Esophagus squamous epithelium (tissue), 5 donors: ENCODE measurements at regions not wholly inside any gene's neighbourhood (a gene's known extent, or its start where the extent isn't known, plus 50 kb on each side); places are given as distances from the start of the nearest gene placed in this dataset.

Source experiments
- DNase-seq: peaks from one replicate; lab custom pipeline; 2025; lab: John Stamatoyannopoulos, UW
- H3K27ac ChIP-seq, 4 donors: fragments of 200-600 bp; sonication (generic); one replicate each; pipeline ENCODE4 v1.5.1; 2016 to 2019; ENCODE audit warnings: mild to moderate bottlenecking in 1 of 4
- H3K27me3 ChIP-seq, 4 donors: fragments of 200-600 bp; sonication (generic); 1 replicate in 3 of 4; 2 replicates in 1 of 4; pipeline versions ENCODE4 v1.5.1 to v1.6.0; 2017 to 2021; ENCODE audit warnings: antibody characterized with exemption in 1 of 4
- H3K36me3 ChIP-seq, 3 donors: fragments of 200-600 bp; sonication (generic); one replicate each; pipeline ENCODE4 v1.5.1; 2016 to 2019
- H3K4me1 ChIP-seq, 3 donors: fragments of 200-600 bp; sonication (generic); one replicate each; pipeline ENCODE4 v1.5.1; 2017 to 2019
- H3K4me3 ChIP-seq, 4 donors: fragments of 200-600 bp; sonication (generic); 1 replicate in 3 of 4; 2 replicates in 1 of 4; pipeline ENCODE4 v1.5.1; 2016 to 2019; ENCODE audit warnings: mild to moderate bottlenecking in 2 of 4, moderate library complexity in 1 of 4
- H3K9me3 ChIP-seq, 3 donors: fragments of 200-600 bp; sonication (generic); one replicate each; pipeline ENCODE4 v1.5.1; 2016 to 2019
- CTCF ChIP-seq, 6 experiments: fragments of 450-650 bp in 4 of 6; fragments of 200-600 bp in 2 of 6; sonication (generic) in 2 of 6; IDR thresholded peaks; one replicate each; pipeline ENCODE4 v1.5.1; 2016 to 2019; ENCODE audit warnings: antibody characterized with exemption in 6 of 6, mild to moderate bottlenecking in 4 of 6, moderate library complexity in 4 of 6
- POLR2A ChIP-seq, 4 donors: fragments of 450-650 bp; IDR thresholded peaks; one replicate each; pipeline ENCODE4 v1.6.1; 2017; ENCODE audit warnings: antibody characterized with exemption in 4 of 4, mild to moderate bottlenecking in 4 of 4, moderate library complexity in 3 of 4
- WGBS, 2 donors: methylation state at CpG; one replicate each; pipeline ENCODE4 v1.1.5; 2018; 5-methylcytosine and 5-hydroxymethylcytosine counted together
- intact Hi-C: fragments of 100-400 bp; cut with DNase I; formaldehyde crosslinking; loops from one replicate; pipeline ENCODE4 v1.15.0; 2022
- donor health status: DM: yes; HTN: yes; CAD: no.

- H3K36me3 ChIP-seq, result no peaks in the 10 kb centered on the region
- no peak for DNase-seq
These were observed 434.2 kb upstream of the PRR20A start for GRCh38 chr13:56706485-56706884.

GRCh38 chr13:56713656-56714055 is 427.1 kb upstream of the PRR20A start:
- Histone ChIP-seq H3K4me1 (no peaks in the 10 kb centered on the region), H3K27me3 (no peaks in the 10 kb centered on the region), H3K27ac (no peak overlapping the region), H3K4me3 (no peak overlapping the region), H3K36me3 (no peaks in the 10 kb centered on the region), H3K9me3 (no peaks in the 10 kb centered on the region)
- intact Hi-C loops, result no loop called here
- TF ChIP-seq POLR2A (IDR thresholded peaks at IDR 0.05) (no peak), CTCF (IDR thresholded peaks at IDR 0.05) (no peak)
- 88 to 94% methylated on average over 2 of the region's 2 CpGs for WGBS, 2 donors
- no peak for DNase-seq

More at GRCh38 chr13:56706485-56706884, 434.2 kb upstream of the PRR20A start:
- Histone ChIP-seq H3K9me3 (no peaks in the 10 kb centered on the region), H3K4me1 (no peaks in the 10 kb centered on the region), H3K27ac (no peak overlapping the region), H3K27me3 (no peaks in the 10 kb centered on the region), H3K4me3 (no peak overlapping the region)
- TF ChIP-seq CTCF (IDR thresholded peaks at IDR 0.05) (no peak), POLR2A (IDR thresholded peaks at IDR 0.05) (no peak)
- 35 to 47% methylated on average over 2 of the region's 2 CpGs for WGBS, 2 donors
- intact Hi-C loops, result no loop called here

- H3K36me3 ChIP-seq, result no peaks in the 10 kb centered on the region
- 55 to 83% methylated on average over 1 of the region's 1 CpG for WGBS, 2 donors
- H3K27me3 ChIP-seq, result no peaks in the 10 kb centered on the region
- H3K4me3 ChIP-seq, result no peak overlapping the region
- intact Hi-C loops, result no loop called here
- no peak overlapping the region for H3K27ac ChIP-seq
- no peaks in the 10 kb centered on the region for H3K9me3 ChIP-seq
- no peak for DNase-seq
- TF ChIP-seq CTCF (IDR thresholded peaks at IDR 0.05) (no peak), POLR2A (IDR thresholded peaks at IDR 0.05) (no peak)
- no peaks in the 10 kb centered on the region for H3K4me1 ChIP-seq
These were observed 421.9 kb upstream of the PRR20A start for GRCh38 chr13:56718791-56719190.

GRCh38 chr13:56720841-56721240 is 419.9 kb upstream of the PRR20A start:
- intact Hi-C loops, result no loop called here
- H3K27ac ChIP-seq, result no peak overlapping the region
- H3K4me1 ChIP-seq, result no peaks in the 10 kb centered on the region
- no peaks in the 10 kb centered on the region for H3K36me3 ChIP-seq
- no peak overlapping the region for H3K4me3 ChIP-seq
- WGBS, 2 donors, result 36 to 50% methylated on average over 1 of the region's 1 CpG
- H3K9me3 ChIP-seq, result no peaks in the 10 kb centered on the region
- no peaks in the 10 kb centered on the region for H3K27me3 ChIP-seq
- TF ChIP-seq POLR2A (IDR thresholded peaks at IDR 0.05) (no peak), CTCF (IDR thresholded peaks at IDR 0.05) (no peak)
- DNase-seq, result no peak

GRCh38 chr13:56735537-56735942 is 405.2 kb upstream of the PRR20A start:
- Histone ChIP-seq H3K4me1 (peaks cover 0 to 4% (median 0%) of the 10 kb centered on the region in 3 donors), H3K27ac (no peak overlapping the region), H3K9me3 (peaks cover 0 to 5% (median 0%) of the 10 kb centered on the region in 3 donors), H3K36me3 (no peaks in the 10 kb centered on the region), H3K27me3 (no peaks in the 10 kb centered on the region), H3K4me3 (no peak overlapping the region)
- no peak for TF ChIP-seq POLR2A (IDR thresholded peaks at IDR 0.05)
- no peak for TF ChIP-seq CTCF (IDR thresholded peaks at IDR 0.05)
- intact Hi-C loops, result no loop called here
- no CpG with 5 or more reads among the region's 35 CpGs for WGBS, 2 donors
- DNase-seq, result no peak
